ENCODE measurements at regions not wholly inside any gene's neighbourhood (a gene's known extent, or its start where the extent isn't known, plus 50 kb on each side); places are given as distances from the start of the nearest gene placed in this dataset.
A peak's percentile ranks its signal among the peaks of the same experiment; 100 is the strongest.
"Not testable (repeated sequence)": the region's sequence is repeated elsewhere in the genome, so short reads cannot be mapped to it uniquely, and the experiment has no call there.

- TF ChIP-seq CTCF (IDR thresholded peaks at IDR 0.05; ENCODE audit: unreplicated experiment in 3 of 3), result peak in 2 of 3 experiments; percentile 18 to 28
- H3K27ac Mint-ChIP-seq, result no peak overlapping the region
Measured at GRCh38 chrX:66110112-66110511, 53.9 kb upstream of the HEPH start.

GRCh38 chrX:66107860-66108259 is 56.2 kb upstream of the HEPH start:
- H3K27ac Mint-ChIP-seq; H3K27me3 Mint-ChIP-seq (ENCODE audit: low read depth); H3K36me3 Mint-ChIP-seq (ENCODE audit: low read depth); H3K4me1 Mint-ChIP-seq; H3K4me3 Mint-ChIP-seq: not testable (repeated sequence)
- H3K9me3 Mint-ChIP-seq, result peaks cover 31% of the 10 kb centered on the region

More at GRCh38 chrX:66110112-66110511, 53.9 kb upstream of the HEPH start:
- Mint-ChIP-seq H3K4me3 (no peak overlapping the region), H3K36me3 (ENCODE audit: low read depth) (no peaks in the 10 kb centered on the region), H3K27me3 (ENCODE audit: low read depth) (no peaks in the 10 kb centered on the region), H3K9me3 (peaks cover 17% of the 10 kb centered on the region), H3K4me1 (no peaks in the 10 kb centered on the region)

- H3K27ac Mint-ChIP-seq; H3K36me3 Mint-ChIP-seq (ENCODE audit: low read depth); H3K4me1 Mint-ChIP-seq; H3K27me3 Mint-ChIP-seq (ENCODE audit: low read depth); H3K4me3 Mint-ChIP-seq: not testable (repeated sequence)
- peaks cover 31% of the 10 kb centered on the region for H3K9me3 Mint-ChIP-seq
Measured at GRCh38 chrX:66102398-66102797, 61.6 kb upstream of the HEPH start.

- Mint-ChIP-seq H3K4me3 (no peak overlapping the region), H3K9me3 (peaks cover 30% of the 10 kb centered on the region), H3K36me3 (ENCODE audit: low read depth) (no peaks in the 10 kb centered on the region), H3K4me1 (no peaks in the 10 kb centered on the region), H3K27me3 (ENCODE audit: low read depth) (no peaks in the 10 kb centered on the region), H3K27ac (no peak overlapping the region)
- TF ChIP-seq CTCF (IDR thresholded peaks at IDR 0.05; ENCODE audit: unreplicated experiment in 3 of 3), result no peak
Measured at GRCh38 chrX:66098162-66098561, 58.3 kb upstream of the VSIG4 start.

- H3K4me3 Mint-ChIP-seq, result not testable (repeated sequence)
- H3K9me3 Mint-ChIP-seq, result peaks cover 34% of the 10 kb centered on the region
Measured at GRCh38 chrX:66096987-66097386, 57.1 kb upstream of the VSIG4 start.

GRCh38 chrX:66090004-66090403 is 50.1 kb upstream of the VSIG4 start:
- H3K36me3 Mint-ChIP-seq (ENCODE audit: low read depth); H3K4me3 Mint-ChIP-seq; H3K4me1 Mint-ChIP-seq; H3K27me3 Mint-ChIP-seq (ENCODE audit: low read depth); H3K27ac Mint-ChIP-seq: not testable (repeated sequence)
- H3K9me3 Mint-ChIP-seq, result peaks cover 33% of the 10 kb centered on the region

More at GRCh38 chrX:66096987-66097386, 57.1 kb upstream of the VSIG4 start:
- H3K36me3 Mint-ChIP-seq (ENCODE audit: low read depth); H3K27ac Mint-ChIP-seq; H3K27me3 Mint-ChIP-seq (ENCODE audit: low read depth); H3K4me1 Mint-ChIP-seq: not testable (repeated sequence)

Measured in nephron (organoid).